GM11168 (cell line): ENCODE measurements at regions not wholly inside any gene's neighbourhood (a gene's known extent, or its start where the extent isn't known, plus 50 kb on each side); places are given as distances from the start of the nearest gene placed in this dataset.

Experiments used
- in situ Hi-C: fragments of 300-500 bp; cut with MboI; formaldehyde crosslinking; loops from one replicate; pipeline ENCODE4 v1.12.0; 2022; ENCODE audit warnings: low sequenced_read_pairs; ENCODE audit not compliant: unreplicated experiment

GRCh38 chr4:154004016-154004415 lies 215.1 kb upstream of the SFRP2 start:
- in situ Hi-C loops: no loop called here

DNA sequence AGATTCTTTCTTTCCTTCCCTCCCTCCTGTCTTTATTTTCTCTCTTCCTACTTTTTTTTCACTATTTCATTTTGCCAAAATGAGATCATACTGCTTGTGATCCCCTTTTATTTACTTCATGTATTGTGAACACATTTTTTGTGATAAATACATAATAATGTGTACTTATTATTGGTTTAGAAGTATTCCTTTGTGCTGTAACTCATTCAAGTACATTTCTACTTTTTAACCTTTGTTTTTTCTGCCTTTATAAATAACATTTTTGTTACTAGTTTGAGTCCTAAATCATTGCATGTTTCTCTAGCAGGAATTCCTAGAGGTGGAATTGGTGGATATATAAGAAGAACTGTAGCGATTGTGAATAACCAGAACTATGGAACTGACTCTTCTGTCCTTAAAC lies 214.5 kb upstream of the SFRP2 start:
- in situ Hi-C loops: no loop called here

GRCh38 chr4:154001193-154001592 lies 212.3 kb upstream of the SFRP2 start:
- in situ Hi-C loops: no loop called here

DNA sequence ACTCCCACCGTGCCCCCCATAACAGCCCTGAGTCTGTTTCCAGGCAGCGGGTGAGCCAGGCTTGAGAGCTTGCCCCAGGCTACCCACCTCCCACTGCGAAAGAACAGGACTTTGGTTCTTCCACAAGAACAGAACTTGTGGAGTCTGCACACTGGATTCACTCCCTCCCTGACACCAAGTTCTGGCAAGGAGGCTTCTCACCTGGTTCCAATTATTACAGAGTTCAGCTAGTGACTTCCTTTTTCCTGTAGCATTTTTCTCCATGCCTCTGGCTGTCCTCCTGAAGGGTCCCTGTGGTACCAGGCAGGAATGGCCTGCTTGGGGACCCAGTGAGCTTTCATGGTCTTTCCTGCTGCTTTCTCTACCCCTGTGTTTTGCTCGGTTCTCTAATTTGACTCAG lies 208.6 kb upstream of the SFRP2 start:
- in situ Hi-C loops: no loop called here

GRCh38 chr4:153989505-153989904 lies 200.6 kb upstream of the SFRP2 start:
- in situ Hi-C loops: no loop called here

GRCh38 chr4:153988492-153989363 lies 199.8 kb upstream of the SFRP2 start:
- in situ Hi-C loops: no loop called here

GRCh38 chr4:153987291-153987690 lies 198.4 kb upstream of the SFRP2 start:
- in situ Hi-C loops: no loop called here

DNA sequence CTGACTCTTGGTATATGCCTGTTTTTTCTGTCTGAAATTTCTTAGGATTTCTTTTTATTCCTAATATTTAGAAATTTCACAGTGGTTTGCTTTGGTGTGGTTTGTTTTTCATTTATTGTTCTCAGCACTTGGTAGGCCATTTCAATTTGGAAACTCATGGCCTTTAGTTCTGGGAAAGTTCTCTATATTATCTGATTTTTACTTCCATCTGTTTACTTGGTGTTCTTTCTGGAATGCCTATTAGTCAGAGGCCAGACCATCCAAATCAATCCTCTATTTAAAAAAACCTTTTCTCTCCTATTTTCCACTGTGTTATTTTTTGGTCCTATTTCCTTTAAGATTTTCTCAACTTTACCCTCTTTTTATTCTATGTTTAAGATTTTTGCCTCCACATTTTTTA lies 188.1 kb upstream of the SFRP2 start:
- in situ Hi-C loops: no loop called here

DNA sequence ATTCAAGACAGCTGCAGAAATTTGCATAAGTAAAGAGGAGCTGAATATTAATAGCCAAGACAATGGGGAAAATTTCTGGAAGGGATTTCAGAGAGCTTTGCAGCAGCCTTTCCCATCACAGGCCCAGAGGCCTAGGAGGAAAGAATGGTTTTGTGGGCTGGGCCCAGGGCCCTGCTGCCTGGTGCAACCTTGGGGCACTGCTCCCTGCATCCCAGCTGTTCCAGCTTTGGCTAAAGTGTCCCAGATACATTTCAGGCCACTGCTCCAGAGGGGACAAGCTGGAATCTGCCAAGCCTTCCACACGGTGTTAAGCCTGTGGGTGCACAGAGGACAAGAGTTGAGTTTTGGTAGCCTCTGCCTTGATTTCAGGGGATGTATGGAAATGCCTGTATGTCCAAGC lies 185.6 kb upstream of the SFRP2 start:
- in situ Hi-C loops: no loop called here

DNA sequence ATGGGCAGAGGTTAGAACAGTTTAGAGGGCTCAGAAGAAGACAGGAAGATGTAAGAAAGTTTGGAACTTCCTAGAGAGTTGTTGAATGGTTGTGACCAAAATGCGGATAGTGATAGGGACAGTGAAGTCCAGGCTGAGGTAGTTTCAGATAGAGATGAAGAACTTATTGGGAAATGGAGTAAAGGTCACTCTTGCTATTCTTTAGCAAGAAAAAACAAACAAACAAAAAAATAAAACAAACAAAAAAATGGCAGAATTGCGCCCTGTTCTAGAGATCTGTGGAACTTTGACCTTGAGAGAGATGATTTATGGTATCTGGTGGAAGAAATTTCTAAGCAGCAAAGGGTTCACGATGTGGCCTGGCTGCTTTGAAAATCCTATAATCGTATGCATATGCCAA lies 185.1 kb upstream of the SFRP2 start:
- in situ Hi-C loops: no loop called here

DNA sequence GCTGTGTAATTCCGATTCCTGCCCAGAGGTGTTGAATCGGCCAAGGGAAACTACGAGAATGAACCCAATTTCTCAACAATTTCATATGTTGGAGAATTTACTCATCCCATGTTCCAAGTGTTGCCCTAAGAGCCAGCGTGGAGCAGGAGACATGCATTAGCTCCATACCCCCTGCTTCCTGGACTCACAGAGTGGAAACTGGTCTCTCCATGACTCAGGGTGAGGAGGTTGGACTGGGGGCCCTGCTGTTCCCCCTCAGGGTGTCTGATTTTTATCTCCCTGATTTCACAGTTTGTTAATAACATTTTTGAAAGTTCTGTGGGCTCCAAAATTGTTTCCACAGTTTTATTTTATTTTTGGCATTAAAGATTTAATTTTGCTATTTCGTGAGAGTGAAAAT lies 183.0 kb upstream of the SFRP2 start:
- in situ Hi-C loops: no loop called here

DNA sequence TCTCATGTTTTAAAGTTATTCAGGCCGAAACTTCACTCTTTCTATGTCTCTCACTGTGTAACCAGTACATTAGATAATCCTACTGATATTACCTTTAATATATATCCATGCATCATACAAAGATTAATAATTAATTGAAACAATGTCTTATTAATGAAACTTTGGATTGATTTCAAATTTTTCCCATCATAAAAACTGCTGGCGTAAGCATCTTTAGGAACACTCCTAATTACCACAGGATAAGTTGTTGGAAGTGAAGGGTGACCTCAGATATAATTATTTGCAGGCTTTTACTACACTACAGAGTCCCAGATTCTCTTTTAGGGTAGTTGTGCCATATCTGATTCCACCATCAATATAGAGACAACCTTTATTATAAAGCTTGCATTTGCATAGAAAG lies 181.3 kb upstream of the SFRP2 start:
- in situ Hi-C loops: no loop called here

GRCh38 chr4:153969542-153969941 lies 180.7 kb upstream of the SFRP2 start:
- in situ Hi-C loops: no loop called here

DNA sequence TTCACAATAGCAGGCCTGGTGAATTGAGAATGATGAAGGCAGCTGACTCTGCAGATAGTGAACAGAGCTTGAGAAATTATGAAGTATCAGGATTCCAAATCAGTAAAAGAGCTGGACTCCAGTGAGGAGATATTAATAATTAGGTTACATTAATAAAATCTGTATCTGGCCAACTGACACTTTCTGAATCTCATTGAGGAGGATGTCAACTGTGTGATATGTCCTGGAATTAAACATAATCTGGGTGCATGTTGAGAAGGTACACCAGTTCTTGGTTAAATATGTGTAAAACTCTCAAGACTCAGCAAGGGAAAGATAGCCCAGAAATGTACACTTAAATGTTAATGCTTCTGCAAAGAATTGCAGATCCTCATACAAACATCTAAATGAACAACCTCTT lies 177.8 kb upstream of the SFRP2 start:
- in situ Hi-C loops: no loop called here

DNA sequence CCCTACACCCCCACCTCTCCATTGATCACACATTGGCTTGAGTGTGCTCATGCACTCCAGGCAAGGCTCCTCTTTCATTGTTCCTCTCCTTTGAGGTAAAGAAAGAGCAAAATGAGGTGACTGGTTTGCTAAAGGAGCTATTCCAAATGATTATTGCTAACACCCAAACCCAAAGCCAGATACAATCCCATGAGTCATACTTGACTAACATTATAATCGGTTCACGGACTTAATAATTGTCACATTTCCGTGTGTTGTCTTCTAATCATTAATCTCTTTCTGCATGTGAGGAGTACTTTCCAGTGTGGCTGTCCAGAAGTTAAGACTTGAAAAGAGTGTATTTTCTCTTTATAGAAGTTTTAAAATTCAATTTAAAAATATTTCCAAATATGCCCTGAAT lies 174.3 kb upstream of the SFRP2 start:
- in situ Hi-C loops: no loop called here

DNA sequence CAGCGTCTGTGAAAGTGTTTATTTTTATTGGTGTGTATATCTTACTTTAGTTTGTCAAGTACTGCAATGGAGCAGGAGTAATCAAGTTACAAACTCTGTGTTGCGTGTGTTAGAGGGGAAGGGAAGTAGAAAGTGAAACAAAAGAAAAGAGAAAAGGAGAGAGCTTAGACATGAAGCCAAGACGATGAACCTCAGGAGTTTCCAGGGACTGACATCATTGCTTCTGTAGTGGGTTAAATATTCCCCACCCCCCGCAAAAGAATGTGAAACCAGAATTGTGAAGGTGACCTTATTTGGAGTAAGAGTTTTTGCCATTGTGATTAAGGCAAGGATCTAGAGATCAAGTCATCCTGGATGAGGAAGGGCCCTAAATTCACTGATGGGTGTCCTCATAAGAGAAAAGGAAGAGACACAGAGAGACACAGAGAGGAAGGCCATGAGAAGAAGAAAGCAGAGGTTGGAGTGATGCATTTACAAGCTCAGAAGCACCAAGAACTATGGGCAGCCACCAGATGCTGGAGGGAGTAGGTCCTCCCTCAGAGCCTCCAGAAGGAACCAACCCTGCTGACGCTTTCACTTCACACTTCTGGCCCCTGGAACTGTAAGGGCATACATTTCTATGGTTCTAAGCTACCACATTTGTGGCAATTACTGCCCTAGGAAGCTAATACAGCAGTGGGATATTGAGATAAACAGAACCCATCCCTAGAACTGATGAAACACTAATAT lies 173.6 kb upstream of the SFRP2 start:
- in situ Hi-C loops: no loop called here

- in situ Hi-C loops: no loop called here
Observed at GRCh38 chr4:153955327-153955726, 166.4 kb upstream of the SFRP2 start.

DNA sequence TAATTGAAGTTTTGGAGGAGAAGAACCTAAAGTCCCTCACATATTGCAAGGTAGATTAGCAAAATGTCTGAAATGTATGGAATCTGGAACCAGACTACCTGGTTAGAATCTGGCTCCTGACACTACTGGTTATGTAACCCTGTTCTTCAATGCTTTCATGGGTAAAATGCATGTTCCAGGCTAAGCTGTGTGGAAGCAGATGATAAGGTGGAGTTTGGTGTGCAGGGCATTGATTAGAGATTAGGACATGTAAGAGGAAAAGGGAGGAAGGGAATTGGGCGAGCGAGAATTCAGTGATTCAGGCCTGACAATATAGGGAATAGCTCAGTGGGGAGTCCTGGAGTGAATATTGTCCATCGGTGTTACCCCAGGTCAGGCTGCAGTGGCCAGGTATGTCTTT lies 165.8 kb upstream of the SFRP2 start:
- in situ Hi-C loops: no loop called here

GRCh38 chr4:153950100-153950979 lies 161.5 kb upstream of the SFRP2 start:
- in situ Hi-C loops: no loop called here

DNA sequence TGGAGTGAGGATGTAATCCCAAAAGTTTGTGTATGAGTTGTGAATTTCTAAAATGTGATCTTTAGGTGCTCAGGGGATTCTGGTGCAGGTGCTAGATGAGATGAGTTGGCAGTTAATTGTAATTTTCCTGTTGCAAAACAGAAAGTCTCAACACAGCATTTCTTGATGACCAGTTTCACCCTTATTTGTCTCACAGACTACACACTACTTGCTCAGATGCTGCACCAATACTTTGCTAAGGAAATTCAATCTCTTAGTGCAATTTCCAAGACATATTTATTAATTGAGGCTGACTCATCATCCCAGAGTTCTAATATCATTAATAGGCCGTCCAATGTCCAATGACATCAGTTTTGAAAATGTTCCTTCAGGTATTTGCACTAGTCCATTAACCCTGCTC lies 159.2 kb upstream of the SFRP2 start:
- in situ Hi-C loops: no loop called here

- in situ Hi-C loops: no loop called here
Observed at GRCh38 chr4:153947124-153947523, 158.2 kb upstream of the SFRP2 start.
